Kidney (tissue), 13 donors: ENCODE measurements at regions not wholly inside any gene's neighbourhood (a gene's known extent, or its start where the extent isn't known, plus 50 kb on each side); places are given as distances from the start of the nearest gene placed in this dataset.

Experiments used
- DNase-seq, 5 donors: peaks; one replicate each; pipeline ENCODE4 v3.0.0-alpha.2; 2013 to 2020
- FAIRE-seq: peaks from 2 replicates; lab custom pipeline; 2012; peaks lifted over from hg19 to GRCh38; lab: Jason Lieb, UNC
- H3K27ac ChIP-seq, 2 donors: one replicate each; pipeline ENCODE4 v1.7.0; 2013; ENCODE audit warnings: low read depth in 2 of 2, low read length in 2 of 2, inconsistent platforms in 1 of 2
- H3K27me3 ChIP-seq: one replicate; pipeline ENCODE4 v1.7.1; 2013; ENCODE audit warnings: low read length, inconsistent platforms; ENCODE audit not compliant: control insufficient read depth, insufficient read depth
- H3K36me3 ChIP-seq, 3 donors: one replicate each; pipeline versions ENCODE4 v1.7.0 to v1.7.1; 2013; ENCODE audit warnings: low read length in 3 of 3, control low read depth in 1 of 3, inconsistent platforms in 1 of 3; ENCODE audit not compliant: insufficient read depth in 3 of 3, control insufficient read depth in 2 of 3
- H3K4me1 ChIP-seq, 3 donors: one replicate each; pipeline versions ENCODE4 v1.7.0 to v1.7.1; 2013; ENCODE audit warnings: low read length in 3 of 3, inconsistent platforms in 1 of 3, low read depth in 1 of 3; ENCODE audit not compliant: control insufficient read depth in 2 of 3, insufficient read depth in 2 of 3
- H3K4me3 ChIP-seq, 3 donors: one replicate each; pipeline versions ENCODE4 v1.7.0 to v1.8.1; 2013; ENCODE audit warnings: low read length in 3 of 3, control low read depth in 1 of 3, inconsistent platforms in 1 of 3
- H3K9ac ChIP-seq, 3 donors: one replicate each; pipeline versions ENCODE4 v1.7.0 to v1.7.1; 2013; ENCODE audit warnings: low read length in 3 of 3, control low read depth in 1 of 3, inconsistent platforms in 1 of 3
- H3K9me3 ChIP-seq, 3 donors: one replicate each; pipeline versions ENCODE4 v1.7.0 to v1.7.1; 2013; ENCODE audit warnings: low read length in 3 of 3, control low read depth in 1 of 3, inconsistent platforms in 1 of 3; ENCODE audit not compliant: control insufficient read depth in 2 of 3, insufficient read depth in 1 of 3
- CTCF ChIP-seq: IDR thresholded peaks from 3 replicates; pipeline ENCODE4 v1.5.1; 2012; ENCODE audit warnings: mild to moderate bottlenecking, moderate library complexity, borderline replicate concordance; ENCODE audit not compliant: insufficient read depth; ENCODE audit errors: extremely low read depth
- intact Hi-C: fragments of 100-400 bp; cut with DNase I; formaldehyde crosslinking; loops from one replicate; pipeline ENCODE4 v1.11.1; 2022
- donor health status: control.
- donor health status: control.
- donor health status: control.
- donor health status: control.
- donor health status: control.
- donor health status: DM: yes; HTN: yes; CAD: no.
- donor health status: Normal renal cell carcinoma (clear cell type).

DNA sequence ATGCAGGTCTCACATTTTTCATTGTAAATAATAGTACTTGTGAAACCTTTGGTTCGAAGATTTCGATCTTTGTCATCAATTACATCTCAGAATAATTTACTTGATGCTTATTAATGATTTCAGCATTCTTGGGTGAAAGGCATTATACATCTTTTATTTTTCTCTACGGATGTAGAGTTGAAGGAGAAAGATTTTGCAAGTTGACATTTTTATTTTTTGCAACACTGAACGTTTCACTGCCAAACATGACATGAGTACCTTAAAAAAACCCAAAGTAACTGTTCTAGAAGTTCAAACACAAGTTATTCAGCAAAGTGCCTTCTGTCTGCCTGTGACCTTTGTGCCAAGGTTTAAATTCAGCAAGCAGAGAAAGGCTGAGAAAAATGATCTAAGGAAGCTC is 97.3 kb upstream of the SGK1 start:
- no peak for TF ChIP-seq CTCF
- FAIRE-seq, result no peak
- no peaks in the 10 kb centered on the region for H3K9me3 ChIP-seq
- no peak overlapping the region for H3K4me3 ChIP-seq
- peaks cover 0 to 2% (median 0%) of the 10 kb centered on the region in 3 donors for H3K4me1 ChIP-seq
- no peak overlapping the region for H3K27ac ChIP-seq
- no peaks in the 10 kb centered on the region for H3K36me3 ChIP-seq
- intact Hi-C loops, result no loop called here
- no peak overlapping the region for H3K9ac ChIP-seq
- peak in 1 of 5 donors; percentile 27 for DNase-seq
- H3K27me3 ChIP-seq, result no peaks in the 10 kb centered on the region

- Histone ChIP-seq H3K4me3 (no peak overlapping the region), H3K27ac (no peak overlapping the region), H3K4me1 (peaks cover 0 to 2% (median 0%) of the 10 kb centered on the region in 3 donors), H3K9me3 (no peaks in the 10 kb centered on the region), H3K36me3 (no peaks in the 10 kb centered on the region), H3K27me3 (no peaks in the 10 kb centered on the region), H3K9ac (no peak overlapping the region)
- FAIRE-seq, result no peak
- no peak for TF ChIP-seq CTCF
- intact Hi-C loops, result no loop called here
- DNase-seq, result peak in 1 of 5 donors; percentile 23
Measured at GRCh38 chr6:134414793-134415192, 96.9 kb upstream of the SGK1 start.

DNA sequence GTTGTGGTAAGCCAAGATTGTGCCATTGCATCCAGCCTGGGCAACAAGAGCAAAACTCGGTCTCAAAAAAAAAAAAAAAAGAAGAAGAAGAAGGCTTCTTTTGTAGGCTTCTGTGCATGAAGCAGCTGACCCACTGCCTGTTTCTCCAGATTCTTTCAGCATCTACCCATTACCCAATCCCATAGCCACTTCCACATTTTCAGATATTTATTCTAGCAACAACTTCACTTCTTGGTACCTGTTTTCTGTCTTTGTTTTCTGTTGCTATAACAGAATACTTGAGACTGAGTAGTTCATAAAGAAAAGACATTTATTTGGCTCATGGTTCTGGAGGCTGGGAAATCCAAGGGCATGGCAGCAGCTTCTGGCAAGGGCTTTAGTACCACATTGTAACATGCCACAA is 95.3 kb upstream of the SGK1 start:
- Histone ChIP-seq H3K9ac (no peak overlapping the region), H3K9me3 (no peaks in the 10 kb centered on the region), H3K4me1 (peaks cover 0 to 2% (median 0%) of the 10 kb centered on the region in 3 donors), H3K27ac (no peak overlapping the region), H3K4me3 (no peak overlapping the region), H3K36me3 (no peaks in the 10 kb centered on the region), H3K27me3 (no peaks in the 10 kb centered on the region)
- DNase-seq (no peak), FAIRE-seq (no peak)
- no peak for TF ChIP-seq CTCF
- intact Hi-C loops, result no loop called here

DNA sequence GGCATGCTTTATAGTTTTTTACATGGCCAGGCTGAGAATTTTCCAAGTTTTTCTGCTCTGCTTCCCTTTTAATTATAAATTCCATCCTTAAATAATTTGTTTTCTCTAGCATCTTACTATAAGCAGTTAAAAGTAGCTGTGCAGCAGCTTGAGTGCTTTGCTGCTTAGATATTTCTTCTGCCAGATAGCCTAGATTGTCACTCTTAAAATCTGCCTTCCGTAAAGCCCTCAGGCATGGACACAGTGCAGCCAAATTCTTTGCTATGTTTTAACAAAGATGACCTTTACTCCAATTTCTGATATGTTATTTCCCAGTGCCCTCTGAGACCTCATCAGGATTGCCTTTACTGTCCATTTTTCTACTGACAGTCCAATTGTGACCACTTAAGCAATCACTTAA is 92.6 kb upstream of the SGK1 start:
- intact Hi-C loops, result no loop called here
- Histone ChIP-seq H3K36me3 (no peaks in the 10 kb centered on the region), H3K4me3 (no peak overlapping the region), H3K4me1 (no peaks in the 10 kb centered on the region), H3K27ac (no peak overlapping the region), H3K27me3 (no peaks in the 10 kb centered on the region), H3K9ac (no peak overlapping the region), H3K9me3 (no peaks in the 10 kb centered on the region)
- FAIRE-seq (no peak), DNase-seq (no peak)
- TF ChIP-seq CTCF, result no peak
